ENCODE measurements at regions not wholly inside any gene's neighbourhood (a gene's known extent, or its start where the extent isn't known, plus 50 kb on each side); places are given as distances from the start of the nearest gene placed in this dataset.

DNA sequence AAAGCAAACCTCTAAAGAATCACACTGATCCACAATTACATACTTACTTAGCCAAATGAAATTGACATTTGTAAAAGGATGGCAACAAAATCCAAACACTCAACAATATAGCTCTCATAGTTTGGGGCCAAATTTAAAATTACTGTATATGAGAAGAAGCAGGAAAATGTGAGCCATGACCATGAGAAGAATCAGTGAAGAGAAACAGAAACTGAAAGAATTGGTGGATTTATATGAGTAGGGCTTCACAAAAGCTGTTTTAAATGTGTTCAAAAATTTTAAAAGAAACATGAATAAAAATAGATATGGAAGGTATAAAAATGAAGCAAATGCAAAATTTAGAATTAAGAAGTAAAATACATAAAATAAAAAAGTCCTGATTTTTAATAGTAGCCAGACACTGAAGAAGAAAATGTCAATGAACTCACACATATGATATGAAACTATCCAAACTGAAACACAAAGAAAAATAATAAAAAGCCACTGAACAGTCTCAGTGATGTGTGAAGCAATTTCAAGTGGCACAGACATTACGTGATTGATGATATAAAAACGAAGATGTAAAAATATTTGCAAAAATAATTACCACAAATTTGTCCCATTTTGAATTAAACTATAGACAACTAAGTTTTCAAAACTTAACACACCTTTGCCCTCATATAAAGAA, 87.9 kb upstream of the MDGA2 start:
- DNase-seq = no peak

DNA sequence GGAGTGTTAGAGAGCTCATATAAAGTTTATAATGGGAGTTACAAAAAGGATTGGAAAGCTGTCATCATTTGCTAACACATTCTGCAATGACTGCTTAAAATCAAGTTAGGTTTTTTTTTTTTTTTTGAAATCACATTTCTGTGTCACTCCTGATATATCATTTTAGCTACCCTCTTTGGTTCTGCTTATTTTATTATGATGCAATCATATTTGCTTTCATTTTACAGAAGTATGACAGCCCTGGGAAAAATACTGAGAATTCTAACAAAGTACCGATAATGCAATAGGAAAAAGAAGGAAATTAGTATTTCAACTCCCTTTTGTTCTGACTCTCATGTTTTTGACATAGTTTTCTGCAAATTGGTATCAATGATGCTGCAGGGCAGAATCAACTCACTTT, 71.6 kb upstream of the MDGA2 start:
- DNase-seq = no peak

DNA sequence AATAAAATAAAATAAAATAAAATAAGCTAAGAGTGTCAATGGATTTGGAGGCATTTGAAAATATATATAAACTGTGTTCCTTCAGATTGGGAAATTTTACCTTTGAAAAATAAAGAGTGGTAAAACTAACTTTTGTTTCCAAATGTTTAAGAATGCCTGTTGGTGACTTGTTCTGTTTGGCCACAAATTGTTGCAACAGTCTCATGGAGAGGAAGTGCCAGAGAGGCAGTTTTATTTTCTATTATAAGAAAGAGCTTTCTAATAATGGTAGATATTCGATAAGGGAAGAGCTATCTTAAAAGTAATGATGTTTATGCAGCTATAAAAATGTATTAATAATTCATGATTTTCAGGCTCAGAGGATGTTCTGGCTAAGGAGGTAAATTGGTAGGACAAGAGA, 68.8 kb upstream of the MDGA2 start:
- no peak for DNase-seq

DNA sequence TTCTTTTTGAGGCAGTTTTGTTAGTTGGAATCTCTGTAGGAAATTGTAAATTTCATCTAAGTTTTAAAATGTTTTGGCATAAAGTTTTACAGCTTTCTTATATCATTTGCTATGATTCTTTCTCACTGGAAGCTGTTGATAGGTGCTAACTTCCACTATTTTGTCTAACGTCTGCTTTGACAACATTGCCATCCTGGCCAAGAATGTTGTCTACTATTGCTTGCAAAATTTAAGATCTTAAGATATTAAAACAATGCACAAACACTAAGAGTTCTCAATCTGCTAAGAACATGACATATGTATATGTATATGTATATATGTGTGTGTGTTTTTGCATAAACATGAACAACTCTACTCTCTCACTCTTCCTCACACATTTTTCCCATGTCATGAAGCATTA, 64.1 kb upstream of the MDGA2 start:
- DNase-seq = no peak

DNA sequence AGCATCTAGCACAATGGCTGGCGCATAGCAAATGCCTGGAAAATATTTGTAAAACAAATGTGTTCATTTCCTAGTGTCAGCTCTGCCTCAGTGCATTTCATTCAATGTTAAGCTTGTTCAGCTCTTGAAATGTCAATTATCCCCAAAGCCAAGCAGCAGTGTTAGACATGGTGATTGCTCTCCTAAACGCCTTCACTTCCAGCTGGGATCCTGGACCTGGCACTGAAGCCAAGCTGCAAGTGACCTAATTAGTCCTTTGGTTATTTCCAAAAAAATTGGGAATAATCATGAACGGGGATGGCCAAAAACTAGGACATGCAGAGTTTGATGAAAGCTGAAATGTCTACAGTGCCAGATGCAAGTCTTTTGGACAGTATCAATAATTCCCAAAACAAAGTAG, 54.9 kb upstream of the MDGA2 start:
- no peak for DNase-seq

All from central memory CD4-positive, alpha-beta T cell (primary cell).